ENCODE measurements at regions not wholly inside any gene's neighbourhood (a gene's known extent, or its start where the extent isn't known, plus 50 kb on each side); places are given as distances from the start of the nearest gene placed in this dataset.

GRCh38 chr1:234724516-234725176, 114.7 kb upstream of the IRF2BP2 start (continued):
- TF ChIP-seq HMGXB3 (CRISPR knock-in tag; IDR thresholded peaks at IDR 0.05; ENCODE audit: borderline replicate concordance) (0 out of 2 replicates have a peak, but pooled peaks have one; percentile 14), ZNF550 (CRISPR knock-in tag; IDR thresholded peaks at IDR 0.05; ENCODE audit: borderline replicate concordance) (no peak), REL (CRISPR knock-in tag; conservative IDR thresholded peaks at IDR 0.05) (no peak), ZNF513 (CRISPR knock-in tag; conservative IDR thresholded peaks at IDR 0.05) (no peak), RFX3 (CRISPR knock-in tag; IDR thresholded peaks at IDR 0.05) (peak; percentile 81), NFE2L1 (CRISPR knock-in tag; IDR thresholded peaks at IDR 0.05; ENCODE audit: borderline replicate concordance) (no peak), ZNF354B (CRISPR knock-in tag; IDR thresholded peaks at IDR 0.05) (peak; percentile 64; the same call in 1 of the 2 replicates), ZNF614 (CRISPR knock-in tag; IDR thresholded peaks at IDR 0.05; ENCODE audit: borderline replicate concordance) (no peak; the same call in 1 of the 2 replicates), HOMEZ (CRISPR knock-in tag; IDR thresholded peaks at IDR 0.05; ENCODE audit: low read depth) (no peak; the same call in 1 of the 2 replicates), ZNF556 (CRISPR knock-in tag; IDR thresholded peaks at IDR 0.05; ENCODE audit: borderline replicate concordance) (no peak), EEA1 (CRISPR knock-in tag; IDR thresholded peaks at IDR 0.05; ENCODE audit: borderline replicate concordance) (peak; percentile 82; the same call in 1 of the 2 replicates), ZHX2 (IDR thresholded peaks at IDR 0.05; ENCODE audit: low read depth) (no peak; the same call in 1 of the 2 replicates), ZHX2 (CRISPR knock-in tag; IDR thresholded peaks at IDR 0.05; ENCODE audit: borderline replicate concordance) (no peak), KDM3A (CRISPR knock-in tag; IDR thresholded peaks at IDR 0.05; ENCODE audit: low read depth) (no peak), SMAD3 (CRISPR knock-in tag; IDR thresholded peaks at IDR 0.05) (peak; percentile 17; the same call in 1 of the 2 replicates), SSRP1 (CRISPR knock-in tag; IDR thresholded peaks at IDR 0.05) (peak; percentile 98), KDM1A (CRISPR knock-in tag; IDR thresholded peaks at IDR 0.05) (no peak)
